HT-29 (cell line): ENCODE measurements at regions not wholly inside any gene's neighbourhood (a gene's known extent, or its start where the extent isn't known, plus 50 kb on each side); places are given as distances from the start of the nearest gene placed in this dataset.
A peak's percentile ranks its signal among the peaks of the same experiment; 100 is the strongest.
"Not testable (repeated sequence)": the region's sequence is repeated elsewhere in the genome, so short reads cannot be mapped to it uniquely, and the experiment has no call there.

Source experiments
- DNase-seq: peaks from one replicate; pipeline ENCODE4 v3.0.0-alpha.2; 2015; ENCODE audit warnings: low spot score

DNA sequence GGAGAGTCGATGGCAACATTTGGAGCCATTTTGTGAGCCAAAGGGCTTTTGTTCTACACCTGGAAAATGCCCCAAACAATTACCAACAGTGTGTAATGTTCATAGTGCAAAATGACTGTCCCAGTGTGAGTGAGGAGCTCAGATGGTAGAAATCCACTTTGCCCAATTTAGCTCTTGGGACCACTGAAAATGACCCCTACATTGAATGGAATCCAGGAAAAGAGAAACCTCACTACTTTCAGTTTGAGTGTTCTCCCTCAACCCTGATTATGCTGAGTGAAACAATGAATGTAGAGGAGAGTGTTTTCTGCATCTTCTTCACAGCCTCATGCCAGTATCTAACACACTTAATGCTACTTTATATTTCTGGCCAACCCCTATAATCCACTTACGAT is 84.9 kb upstream of the NRN1 start:
- no peak for DNase-seq

DNA sequence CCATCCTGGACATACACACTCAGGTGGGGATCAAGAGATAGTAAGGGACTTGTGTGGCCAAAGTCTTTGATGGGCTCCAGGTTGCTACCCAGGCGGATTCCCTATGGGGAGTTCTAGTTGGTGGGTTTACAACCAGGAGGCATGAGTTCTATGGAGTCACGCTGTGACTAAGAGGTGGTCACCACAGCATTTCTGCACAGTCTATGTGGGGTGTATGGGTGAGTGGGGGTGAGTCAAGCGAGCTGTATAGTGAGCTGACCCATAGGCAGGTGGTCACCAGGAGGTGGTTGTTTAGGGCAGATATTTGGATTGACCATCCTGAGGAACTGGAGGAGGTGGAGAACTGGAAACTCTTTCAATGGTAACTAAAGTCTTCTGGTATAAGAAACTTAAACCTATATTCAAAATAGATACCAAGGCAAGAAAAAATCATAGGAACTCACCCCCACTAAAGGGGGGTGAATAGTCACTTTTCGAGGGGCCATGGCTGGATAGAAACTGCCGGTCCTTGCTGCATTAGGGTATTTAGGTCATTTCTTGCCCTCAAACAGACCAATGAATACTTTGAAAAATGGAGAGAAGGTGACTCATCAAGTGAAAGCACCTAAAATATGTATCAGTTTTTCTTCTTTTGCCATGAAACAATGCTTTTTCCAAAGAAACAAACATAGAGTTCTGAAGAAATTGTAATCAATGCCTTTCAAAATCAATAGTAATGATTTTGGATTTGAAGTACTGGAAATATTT is 84.3 kb upstream of the NRN1 start:
- DNase-seq = no peak

DNA sequence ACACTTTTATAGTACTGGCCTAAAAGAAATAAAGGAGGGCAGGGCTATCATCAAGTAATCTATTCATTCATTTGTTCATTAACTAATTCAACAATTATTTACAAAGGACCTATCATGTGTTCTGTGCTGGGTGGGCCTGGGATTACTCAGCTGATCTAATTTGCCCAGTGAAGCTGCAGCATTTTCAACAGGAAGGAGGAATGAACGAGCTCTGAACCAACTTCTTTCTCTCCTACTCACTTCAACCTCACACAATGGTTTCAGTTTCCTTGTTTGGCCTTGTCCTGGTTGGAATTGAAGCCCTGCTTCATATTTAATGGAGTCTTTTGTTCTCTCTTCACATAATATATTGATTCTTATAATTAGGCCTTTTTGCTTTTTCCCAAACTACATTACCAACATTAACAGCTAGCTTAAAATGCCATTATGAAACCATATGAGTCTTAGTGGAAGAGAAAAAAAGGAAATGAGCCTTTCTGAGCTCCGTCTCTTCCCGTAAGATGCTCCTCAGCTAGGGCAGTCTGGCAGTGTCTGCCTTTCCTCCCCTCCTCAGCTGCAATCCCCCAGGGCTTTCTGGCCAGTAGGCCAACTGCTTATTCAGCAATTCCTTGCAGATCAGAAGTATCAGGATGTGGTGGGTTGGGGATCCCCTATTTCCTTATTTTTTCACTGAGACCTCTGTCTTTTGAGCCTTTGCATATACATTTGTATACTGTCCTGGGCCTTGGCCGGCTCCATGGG is 79.4 kb upstream of the NRN1 start:
- DNase-seq = no peak

DNA sequence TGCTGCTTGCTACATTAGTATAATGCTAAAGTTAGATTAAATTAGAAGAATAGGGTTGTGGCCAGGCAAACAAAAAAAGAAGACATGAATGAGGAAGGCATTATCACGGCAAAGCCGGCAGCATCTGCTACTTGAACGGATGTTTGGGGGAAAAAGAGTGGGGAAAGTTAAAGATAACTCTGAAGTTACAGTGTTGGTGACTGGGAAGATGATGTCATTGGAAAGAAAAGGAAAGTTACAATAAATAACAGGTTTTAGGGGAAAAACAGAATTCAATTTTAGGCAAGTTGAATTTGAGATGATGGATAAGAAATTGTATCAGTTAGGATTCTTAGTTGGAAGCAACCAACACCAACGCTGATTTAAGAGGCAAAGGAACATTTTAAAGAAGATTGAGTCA is 74.2 kb upstream of the NRN1 start:
- DNase-seq = no peak

DNA sequence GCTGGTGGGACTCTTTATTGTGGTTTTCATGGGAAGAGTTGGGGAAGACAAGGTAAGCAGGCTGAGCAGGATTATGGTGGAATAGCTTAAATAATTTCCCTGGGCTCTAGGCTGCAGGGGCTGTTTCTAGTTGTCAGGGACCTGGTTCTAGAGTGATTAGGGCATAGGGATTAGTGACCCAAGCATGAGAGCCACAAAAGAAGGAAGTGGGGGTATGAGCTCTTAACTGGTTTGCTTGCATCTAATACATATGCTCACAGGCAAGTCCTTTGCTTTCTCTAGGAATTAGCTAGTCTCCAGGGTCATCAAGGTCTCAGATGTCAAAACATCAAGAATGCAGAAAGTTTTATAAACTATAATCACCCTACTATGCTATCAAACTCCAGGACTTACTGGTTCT is 67.5 kb upstream of the NRN1 start:
- DNase-seq = no peak

DNA sequence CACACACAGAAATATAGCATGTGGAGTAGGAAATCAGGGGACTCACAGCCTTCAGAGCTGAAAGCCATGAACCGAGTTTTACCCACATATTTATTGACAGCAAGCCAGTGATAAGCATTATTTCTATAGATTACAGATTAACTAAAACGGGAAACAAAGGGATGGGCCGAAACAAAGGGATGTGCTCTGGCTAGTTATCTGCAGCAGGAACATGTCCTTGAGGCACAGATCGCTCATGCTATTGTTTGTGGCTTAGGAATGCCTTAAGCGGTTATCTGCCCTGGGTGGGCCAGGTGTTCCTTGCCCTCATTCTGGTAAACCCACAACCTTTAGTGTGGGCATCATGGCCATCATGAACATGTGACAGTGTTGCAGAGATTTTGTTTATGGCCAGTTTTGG is 61.4 kb upstream of the NRN1 start:
- not testable (repeated sequence) for DNase-seq

DNA sequence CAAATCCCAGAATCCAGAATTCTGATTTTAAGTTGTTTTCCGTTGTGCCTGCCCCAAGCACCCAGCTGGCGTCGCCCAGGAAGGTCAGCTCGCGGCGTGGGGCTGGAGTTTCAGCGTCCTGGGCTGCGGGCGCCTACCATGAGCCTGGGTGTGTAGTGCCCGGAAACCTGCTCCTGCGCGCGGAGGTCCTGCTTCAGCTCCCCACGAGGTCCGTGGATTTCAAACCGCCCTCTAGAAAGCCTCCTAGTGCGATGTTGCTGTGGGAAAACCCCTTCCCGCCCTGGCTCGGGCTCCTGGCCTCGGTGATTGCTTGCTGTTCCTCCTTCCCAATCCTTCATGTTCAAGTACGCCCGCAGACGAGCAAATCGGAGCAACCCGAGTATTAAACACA is 51.3 kb upstream of the NRN1 start:
- DNase-seq = no peak

DNA sequence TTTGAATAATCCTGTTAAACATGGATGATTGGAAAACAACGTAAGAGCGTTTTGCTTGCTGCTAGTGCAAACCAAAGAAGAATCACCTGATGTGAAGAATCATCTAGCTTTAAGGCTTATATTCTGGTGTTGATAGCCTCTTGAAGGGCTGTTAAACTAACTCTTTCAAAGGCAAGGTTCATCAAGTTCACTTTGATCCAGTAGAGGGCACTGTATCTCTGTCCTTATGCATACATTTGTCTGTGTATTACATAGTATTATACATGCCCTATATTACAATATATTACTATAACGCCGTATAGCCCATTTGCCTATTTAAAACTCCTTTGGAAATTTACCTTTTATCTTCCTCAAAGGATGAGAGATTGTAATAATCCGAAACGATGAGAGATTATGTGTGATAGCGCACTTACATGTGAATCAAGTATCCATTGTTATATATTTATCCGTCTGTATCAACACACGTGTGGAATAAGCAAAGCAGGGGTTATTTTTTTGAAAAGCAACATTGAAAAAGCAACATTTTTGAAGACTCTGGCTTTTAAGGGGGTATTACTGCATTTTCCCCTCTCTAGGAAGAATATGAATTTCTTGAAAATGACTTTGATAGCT is 50.8 kb upstream of the NRN1 start:
- DNase-seq = peak; percentile 77
